Spleen (tissue), 11 donors: ENCODE measurements at regions not wholly inside any gene's neighbourhood (a gene's known extent, or its start where the extent isn't known, plus 50 kb on each side); places are given as distances from the start of the nearest gene placed in this dataset.
A peak's percentile ranks its signal among the peaks of the same experiment; 100 is the strongest.

ENCODE experiments used
- DNase-seq: peaks from one replicate; pipeline ENCODE4 v3.0.0-alpha.2; 2020
- H3K27ac ChIP-seq, 8 donors: fragments of 200-600 bp; sonication (generic) in 7 of 8; 1 replicate in 4 of 8; 2 replicates in 4 of 8; pipeline versions ENCODE4 v1.5.0 to v1.8.0; 2016 to 2021; ENCODE audit warnings: inconsistent platforms in 4 of 8, mild to moderate bottlenecking in 4 of 8, moderate library complexity in 1 of 8
- H3K27me3 ChIP-seq, 7 donors: fragments of 200-600 bp; sonication (generic) in 6 of 7; replicated peaks in 1 of 7; 1 replicate in 4 of 7; 2 replicates in 3 of 7; pipeline versions ENCODE4 v1.5.0 to v1.8.0; 2016 to 2021; ENCODE audit warnings: inconsistent platforms in 3 of 7, mild to moderate bottlenecking in 1 of 7
- H3K36me3 ChIP-seq, 6 donors: fragments of 200-600 bp; sonication (generic) in 5 of 6; 1 replicate in 4 of 6; 2 replicates in 2 of 6; pipeline versions ENCODE4 v1.5.0 to v1.8.0; 2016 to 2021; ENCODE audit warnings: inconsistent platforms in 2 of 6
- H3K4me1 ChIP-seq, 6 donors: fragments of 200-600 bp; sonication (generic) in 5 of 6; 1 replicate in 3 of 6; 2 replicates in 3 of 6; pipeline versions ENCODE4 v1.5.0 to v1.8.0; 2016 to 2021; ENCODE audit warnings: inconsistent platforms in 3 of 6
- H3K4me3 ChIP-seq, 8 donors: fragments of 200-600 bp; sonication (generic) in 7 of 8; 1 replicate in 4 of 8; 2 replicates in 4 of 8; pipeline versions ENCODE4 v1.5.0 to v1.8.0; 2016 to 2021; ENCODE audit warnings: inconsistent platforms in 4 of 8, mild to moderate bottlenecking in 4 of 8, moderate library complexity in 2 of 8
- H3K9me3 ChIP-seq, 8 donors: fragments of 200-600 bp; sonication (generic) in 7 of 8; 1 replicate in 4 of 8; 2 replicates in 4 of 8; pipeline versions ENCODE4 v1.5.0 to v1.8.0; 2016 to 2021; ENCODE audit warnings: inconsistent platforms in 4 of 8
- POLR2A ChIP-seq, 3 donors: fragments of 450-650 bp; IDR thresholded peaks; one replicate each; pipeline ENCODE4 v1.5.1; 2017; ENCODE audit warnings: antibody characterized with exemption in 3 of 3, mild to moderate bottlenecking in 1 of 3
- POLR2AphosphoS5 ChIP-seq, 3 donors: sonication (generic); formaldehyde crosslinking; IDR thresholded peaks; one replicate each; pipeline ENCODE4 v1.5.1; 2017; ENCODE audit warnings: antibody characterized with exemption in 3 of 3
- WGBS, 5 donors: extraction: QIAGEN DNeasy Blood & Tissue Kit in 3 of 5; methylation state at CpG; one replicate each; pipeline versions ENCODE4 v1.1.5 to v1.1.7; 2013 to 2018; 5-methylcytosine and 5-hydroxymethylcytosine counted together
- intact Hi-C: fragments of 100-400 bp; cut with DNase I; formaldehyde crosslinking; loops from one replicate; pipeline ENCODE4 v1.15.0; 2023; ENCODE audit warnings: low total_unique reads
- TF ChIP-seq, protein P1 (sequence below), 11 experiments: fragments of 200-600 bp in 7 of 11; fragments of 450-650 bp in 4 of 11; sonication (generic) in 4 of 11; IDR thresholded peaks in 8 of 11; conservative IDR thresholded peaks in 3 of 11; 1 replicate in 7 of 11; 2 replicates in 4 of 11; pipeline versions ENCODE4 v1.4.0 to v1.8.0; 2016 to 2021; ENCODE audit warnings: antibody characterized with exemption in 11 of 11, inconsistent platforms in 4 of 11, mild to moderate bottlenecking in 1 of 11
- donor health status: healthy with polysubstance abuse.
- donor health status: DM: no; HTN: no; CAD: no; lungs with moderate emphysema.
- donor health status: DM: no; HTN: no; CAD: no.
- donor health status: Bipolar disorder and iron deficiency.
- donor health status: healthy.
- donor health status: DM: no; HTN: no; CAD: no.
- donor health status: DM: yes; HTN: yes; CAD: no.

DNA sequence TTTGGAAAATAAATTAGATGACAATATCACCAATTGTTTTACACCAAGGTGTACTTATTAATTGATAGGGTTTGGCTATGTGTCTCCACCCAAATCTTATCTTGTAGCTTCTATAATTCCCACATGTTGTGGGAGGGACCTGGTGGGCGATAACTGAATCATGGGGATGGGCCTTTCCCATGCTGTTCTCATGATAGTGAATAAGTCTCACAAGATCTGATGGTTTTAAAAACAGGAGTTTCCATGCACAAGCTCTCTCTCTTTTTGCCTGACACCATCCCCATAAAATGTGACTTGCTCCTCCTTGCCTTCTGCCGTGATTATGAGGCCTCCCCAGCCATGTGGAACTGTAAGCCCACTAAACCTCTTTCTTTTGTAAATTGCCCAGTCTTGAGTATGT lies 131.0 kb upstream of the LMO4 start:
- 74 to 92% (median 85%) methylated on average over 2 of the region's 2 CpGs for WGBS, 5 donors
- TF ChIP-seq, protein P1, sequence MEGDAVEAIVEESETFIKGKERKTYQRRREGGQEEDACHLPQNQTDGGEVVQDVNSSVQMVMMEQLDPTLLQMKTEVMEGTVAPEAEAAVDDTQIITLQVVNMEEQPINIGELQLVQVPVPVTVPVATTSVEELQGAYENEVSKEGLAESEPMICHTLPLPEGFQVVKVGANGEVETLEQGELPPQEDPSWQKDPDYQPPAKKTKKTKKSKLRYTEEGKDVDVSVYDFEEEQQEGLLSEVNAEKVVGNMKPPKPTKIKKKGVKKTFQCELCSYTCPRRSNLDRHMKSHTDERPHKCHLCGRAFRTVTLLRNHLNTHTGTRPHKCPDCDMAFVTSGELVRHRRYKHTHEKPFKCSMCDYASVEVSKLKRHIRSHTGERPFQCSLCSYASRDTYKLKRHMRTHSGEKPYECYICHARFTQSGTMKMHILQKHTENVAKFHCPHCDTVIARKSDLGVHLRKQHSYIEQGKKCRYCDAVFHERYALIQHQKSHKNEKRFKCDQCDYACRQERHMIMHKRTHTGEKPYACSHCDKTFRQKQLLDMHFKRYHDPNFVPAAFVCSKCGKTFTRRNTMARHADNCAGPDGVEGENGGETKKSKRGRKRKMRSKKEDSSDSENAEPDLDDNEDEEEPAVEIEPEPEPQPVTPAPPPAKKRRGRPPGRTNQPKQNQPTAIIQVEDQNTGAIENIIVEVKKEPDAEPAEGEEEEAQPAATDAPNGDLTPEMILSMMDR (IDR thresholded peaks at IDR 0.05 in 8 of 11, conservative IDR thresholded peaks at IDR 0.05 in 3 of 11): no peak
- TF ChIP-seq POLR2AphosphoS5 (IDR thresholded peaks at IDR 0.05) (no peak), POLR2A (IDR thresholded peaks at IDR 0.05) (no peak)
- no peak overlapping the region for H3K27ac ChIP-seq
- peaks cover 0 to 8% (median 1%) of the 10 kb centered on the region in 6 donors for H3K4me1 ChIP-seq
- no peak for DNase-seq
- H3K4me3 ChIP-seq: no peak overlapping the region
- no peaks in the 10 kb centered on the region for H3K36me3 ChIP-seq
- peaks cover 0 to 33% (median 0%) of the 10 kb centered on the region in 7 donors for H3K27me3 ChIP-seq
- intact Hi-C loops: no loop called here
- H3K9me3 ChIP-seq: peaks cover 0 to 19% (median 13%) of the 10 kb centered on the region in 8 donors

DNA sequence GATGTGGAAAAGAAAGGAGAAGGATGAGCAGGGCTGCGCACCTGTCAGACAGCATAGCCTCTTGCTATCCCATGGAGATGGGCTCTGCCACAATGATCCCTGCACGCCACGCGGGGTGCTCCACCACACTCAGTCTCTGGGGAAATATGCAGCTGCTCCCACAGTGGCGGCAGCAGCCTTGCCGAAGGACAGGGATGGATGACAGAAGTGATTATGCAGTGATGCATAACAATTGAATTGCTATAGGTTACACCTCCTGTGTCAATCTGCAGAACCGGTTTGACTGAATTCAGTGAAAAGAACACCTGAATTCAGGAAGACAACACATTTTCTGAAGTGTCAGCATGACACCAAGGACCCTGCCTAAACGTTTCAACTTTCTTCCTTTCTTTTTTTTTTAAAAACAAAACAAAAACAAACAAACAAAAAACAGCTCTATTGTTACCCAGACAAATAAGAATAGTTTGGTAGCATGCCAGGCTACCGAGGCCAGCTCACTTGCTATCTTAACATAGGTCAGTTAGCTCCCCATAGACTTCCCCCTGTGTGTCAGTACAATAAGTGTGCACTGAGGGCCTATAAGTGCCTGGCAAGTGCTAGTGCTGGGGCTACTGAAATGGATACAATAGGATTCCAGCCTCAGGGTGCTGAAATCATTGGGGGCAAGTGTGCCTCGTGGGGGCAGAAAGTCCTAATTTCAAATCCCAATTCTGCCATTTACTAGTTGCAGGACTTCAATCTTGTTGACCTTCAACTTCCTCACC lies 127.6 kb upstream of the LMO4 start:
- DNase-seq: no peak
- intact Hi-C loops: no loop called here
- WGBS, 5 donors: 64 to 76% (median 71%) methylated on average over 10 of the region's 10 CpGs
- Histone ChIP-seq H3K36me3 (no peaks in the 10 kb centered on the region), H3K27ac (no peak overlapping the region), H3K27me3 (peaks cover 0 to 42% (median 0%) of the 10 kb centered on the region in 7 donors), H3K4me1 (peaks cover 0 to 11% (median 3%) of the 10 kb centered on the region in 6 donors), H3K9me3 (no peaks in the 10 kb centered on the region), H3K4me3 (no peak overlapping the region)
- TF ChIP-seq, protein P1 (IDR thresholded peaks at IDR 0.05 in 8 of 11, conservative IDR thresholded peaks at IDR 0.05 in 3 of 11): no peak
- TF ChIP-seq POLR2AphosphoS5 (IDR thresholded peaks at IDR 0.05) (no peak), POLR2A (IDR thresholded peaks at IDR 0.05) (no peak)

DNA sequence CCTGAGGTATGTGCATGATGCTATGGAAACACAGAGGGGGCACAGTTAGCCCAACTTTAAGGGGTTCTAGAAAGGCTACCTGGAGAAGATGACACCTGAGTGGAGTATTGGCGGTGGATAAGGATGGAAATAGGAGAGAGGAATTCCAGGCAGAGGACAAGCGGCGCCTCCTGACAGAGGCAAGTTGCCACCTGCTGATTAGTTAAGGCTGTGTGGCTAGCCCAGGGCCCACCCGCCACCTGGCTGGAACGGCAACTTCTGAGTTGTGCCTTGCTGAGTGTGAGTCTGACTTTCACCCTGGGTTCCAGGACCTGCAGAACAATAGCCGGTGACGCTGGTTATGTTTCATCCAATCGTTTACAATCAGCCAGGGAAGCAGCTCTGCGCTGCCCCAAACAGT lies 126.9 kb upstream of the LMO4 start:
- 87 to 93% (median 90%) methylated on average over 9 of the region's 9 CpGs for WGBS, 5 donors
- Histone ChIP-seq H3K27me3 (peaks cover 0 to 42% (median 0%) of the 10 kb centered on the region in 7 donors), H3K4me1 (peaks cover 0 to 11% (median 3%) of the 10 kb centered on the region in 6 donors), H3K27ac (no peak overlapping the region), H3K36me3 (no peaks in the 10 kb centered on the region), H3K4me3 (no peak overlapping the region), H3K9me3 (no peaks in the 10 kb centered on the region)
- intact Hi-C loops: no loop called here
- DNase-seq: no peak
- TF ChIP-seq POLR2AphosphoS5 (IDR thresholded peaks at IDR 0.05) (no peak), POLR2A (IDR thresholded peaks at IDR 0.05) (no peak)
- TF ChIP-seq, protein P1 (IDR thresholded peaks at IDR 0.05 in 8 of 11, conservative IDR thresholded peaks at IDR 0.05 in 3 of 11): no peak

DNA sequence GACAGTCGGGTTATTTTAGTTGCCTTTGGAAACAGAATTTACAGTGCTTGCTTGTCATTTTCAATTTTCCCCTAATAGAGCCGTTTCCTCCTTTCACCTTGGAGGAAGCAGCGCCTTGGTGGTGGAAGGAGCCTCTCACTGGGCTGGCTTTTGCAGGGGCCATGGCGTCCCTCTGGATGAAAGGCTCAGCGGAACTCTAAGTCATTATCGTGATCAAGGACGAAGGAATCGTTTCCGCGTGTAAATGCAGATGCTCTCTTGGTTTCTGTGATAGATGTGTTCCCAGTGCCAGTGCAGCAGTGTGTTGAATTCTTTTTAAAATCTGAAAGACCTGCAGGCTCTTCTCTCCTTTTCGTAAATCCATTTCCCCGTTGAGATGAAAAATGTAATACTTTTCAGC lies 126.2 kb upstream of the LMO4 start:
- Histone ChIP-seq H3K4me1 (peaks cover 0 to 11% (median 3%) of the 10 kb centered on the region in 6 donors), H3K9me3 (no peaks in the 10 kb centered on the region), H3K27ac (no peak overlapping the region), H3K27me3 (peaks cover 0 to 42% (median 0%) of the 10 kb centered on the region in 7 donors), H3K36me3 (no peaks in the 10 kb centered on the region), H3K4me3 (peak overlapping the region in 1 of 8 donors; percentile 19)
- no peak for DNase-seq
- 55 to 73% (median 70%) methylated on average over 12 of the region's 12 CpGs for WGBS, 5 donors
- intact Hi-C loops: no loop called here
- TF ChIP-seq POLR2AphosphoS5 (IDR thresholded peaks at IDR 0.05) (no peak), POLR2A (IDR thresholded peaks at IDR 0.05) (no peak)
- TF ChIP-seq, protein P1 (IDR thresholded peaks at IDR 0.05 in 8 of 11, conservative IDR thresholded peaks at IDR 0.05 in 3 of 11): no peak
